ENCODE measurements at regions not wholly inside any gene's neighbourhood (a gene's known extent, or its start where the extent isn't known, plus 50 kb on each side); places are given as distances from the start of the nearest gene placed in this dataset.

DNA sequence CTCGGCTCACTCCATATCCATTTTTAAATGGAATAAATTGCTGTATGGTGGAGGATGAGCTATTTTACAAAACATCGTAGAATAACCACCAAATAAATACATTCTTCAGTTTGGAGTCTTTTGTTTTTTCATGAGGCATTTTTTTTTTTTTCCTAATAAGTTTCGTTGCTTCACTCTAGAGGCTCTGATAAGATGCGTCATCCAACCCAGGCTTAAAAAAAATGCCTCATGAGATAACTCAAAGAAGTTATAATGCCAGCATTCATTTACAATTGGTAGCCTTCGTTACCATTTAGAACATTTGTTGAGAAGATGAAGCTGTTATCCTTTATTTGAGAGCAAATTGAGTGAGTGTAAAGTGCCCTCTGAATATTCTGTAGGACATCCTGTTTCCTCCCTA is 172.2 kb upstream of the CENPE start:
- DNase-seq (ENCODE audit: low spot score), result no peak
- no peaks in the 10 kb centered on the region for H3K36me3 ChIP-seq (ENCODE audit: insufficient read depth)
- no peak overlapping the region for H3K27ac ChIP-seq (ENCODE audit: low read depth)
- H2AFZ ChIP-seq, result peak overlapping the region; percentile 4; the same call in 1 of the 2 replicates
- peaks cover 14% of the 10 kb centered on the region for H3K9me2 ChIP-seq (ENCODE audit: insufficient read depth)
- TF ChIP-seq, protein P1, sequence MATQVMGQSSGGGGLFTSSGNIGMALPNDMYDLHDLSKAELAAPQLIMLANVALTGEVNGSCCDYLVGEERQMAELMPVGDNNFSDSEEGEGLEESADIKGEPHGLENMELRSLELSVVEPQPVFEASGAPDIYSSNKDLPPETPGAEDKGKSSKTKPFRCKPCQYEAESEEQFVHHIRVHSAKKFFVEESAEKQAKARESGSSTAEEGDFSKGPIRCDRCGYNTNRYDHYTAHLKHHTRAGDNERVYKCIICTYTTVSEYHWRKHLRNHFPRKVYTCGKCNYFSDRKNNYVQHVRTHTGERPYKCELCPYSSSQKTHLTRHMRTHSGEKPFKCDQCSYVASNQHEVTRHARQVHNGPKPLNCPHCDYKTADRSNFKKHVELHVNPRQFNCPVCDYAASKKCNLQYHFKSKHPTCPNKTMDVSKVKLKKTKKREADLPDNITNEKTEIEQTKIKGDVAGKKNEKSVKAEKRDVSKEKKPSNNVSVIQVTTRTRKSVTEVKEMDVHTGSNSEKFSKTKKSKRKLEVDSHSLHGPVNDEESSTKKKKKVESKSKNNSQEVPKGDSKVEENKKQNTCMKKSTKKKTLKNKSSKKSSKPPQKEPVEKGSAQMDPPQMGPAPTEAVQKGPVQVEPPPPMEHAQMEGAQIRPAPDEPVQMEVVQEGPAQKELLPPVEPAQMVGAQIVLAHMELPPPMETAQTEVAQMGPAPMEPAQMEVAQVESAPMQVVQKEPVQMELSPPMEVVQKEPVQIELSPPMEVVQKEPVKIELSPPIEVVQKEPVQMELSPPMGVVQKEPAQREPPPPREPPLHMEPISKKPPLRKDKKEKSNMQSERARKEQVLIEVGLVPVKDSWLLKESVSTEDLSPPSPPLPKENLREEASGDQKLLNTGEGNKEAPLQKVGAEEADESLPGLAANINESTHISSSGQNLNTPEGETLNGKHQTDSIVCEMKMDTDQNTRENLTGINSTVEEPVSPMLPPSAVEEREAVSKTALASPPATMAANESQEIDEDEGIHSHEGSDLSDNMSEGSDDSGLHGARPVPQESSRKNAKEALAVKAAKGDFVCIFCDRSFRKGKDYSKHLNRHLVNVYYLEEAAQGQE (IDR thresholded peaks at IDR 0.05; ENCODE audit: unreplicated experiment), result no peak
- TF ChIP-seq STAT1 (IDR thresholded peaks at IDR 0.05; ENCODE audit: unreplicated experiment) (no peak), JUNB (IDR thresholded peaks at IDR 0.05; ENCODE audit: unreplicated experiment) (no peak), EZH2 (IDR thresholded peaks at IDR 0.05; ENCODE audit: low read depth, unreplicated experiment) (no peak), CREB1 (CRISPR knock-in tag; IDR thresholded peaks at IDR 0.05; ENCODE audit: low read depth) (no peak), EZH2phosphoT487 (IDR thresholded peaks at IDR 0.05; ENCODE audit: unreplicated experiment) (no peak), POLR2AphosphoS5 (IDR thresholded peaks at IDR 0.05; ENCODE audit: low read depth) (no peak), ZNF114 (CRISPR knock-in tag; IDR thresholded peaks at IDR 0.05) (no peak), NANOG (IDR thresholded peaks at IDR 0.05; ENCODE audit: borderline replicate concordance) (no peak), ZNF331 (CRISPR knock-in tag; IDR thresholded peaks at IDR 0.05; ENCODE audit: low read depth) (no peak)
- TF ChIP-seq, protein P2, sequence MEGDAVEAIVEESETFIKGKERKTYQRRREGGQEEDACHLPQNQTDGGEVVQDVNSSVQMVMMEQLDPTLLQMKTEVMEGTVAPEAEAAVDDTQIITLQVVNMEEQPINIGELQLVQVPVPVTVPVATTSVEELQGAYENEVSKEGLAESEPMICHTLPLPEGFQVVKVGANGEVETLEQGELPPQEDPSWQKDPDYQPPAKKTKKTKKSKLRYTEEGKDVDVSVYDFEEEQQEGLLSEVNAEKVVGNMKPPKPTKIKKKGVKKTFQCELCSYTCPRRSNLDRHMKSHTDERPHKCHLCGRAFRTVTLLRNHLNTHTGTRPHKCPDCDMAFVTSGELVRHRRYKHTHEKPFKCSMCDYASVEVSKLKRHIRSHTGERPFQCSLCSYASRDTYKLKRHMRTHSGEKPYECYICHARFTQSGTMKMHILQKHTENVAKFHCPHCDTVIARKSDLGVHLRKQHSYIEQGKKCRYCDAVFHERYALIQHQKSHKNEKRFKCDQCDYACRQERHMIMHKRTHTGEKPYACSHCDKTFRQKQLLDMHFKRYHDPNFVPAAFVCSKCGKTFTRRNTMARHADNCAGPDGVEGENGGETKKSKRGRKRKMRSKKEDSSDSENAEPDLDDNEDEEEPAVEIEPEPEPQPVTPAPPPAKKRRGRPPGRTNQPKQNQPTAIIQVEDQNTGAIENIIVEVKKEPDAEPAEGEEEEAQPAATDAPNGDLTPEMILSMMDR (conservative IDR thresholded peaks at IDR 0.05; ENCODE audit: low read depth in 2 of 2), result no peak
- TF ChIP-seq, protein P3, sequence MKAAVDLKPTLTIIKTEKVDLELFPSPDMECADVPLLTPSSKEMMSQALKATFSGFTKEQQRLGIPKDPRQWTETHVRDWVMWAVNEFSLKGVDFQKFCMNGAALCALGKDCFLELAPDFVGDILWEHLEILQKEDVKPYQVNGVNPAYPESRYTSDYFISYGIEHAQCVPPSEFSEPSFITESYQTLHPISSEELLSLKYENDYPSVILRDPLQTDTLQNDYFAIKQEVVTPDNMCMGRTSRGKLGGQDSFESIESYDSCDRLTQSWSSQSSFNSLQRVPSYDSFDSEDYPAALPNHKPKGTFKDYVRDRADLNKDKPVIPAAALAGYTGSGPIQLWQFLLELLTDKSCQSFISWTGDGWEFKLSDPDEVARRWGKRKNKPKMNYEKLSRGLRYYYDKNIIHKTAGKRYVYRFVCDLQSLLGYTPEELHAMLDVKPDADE (IDR thresholded peaks at IDR 0.05), result no peak
- TF ChIP-seq, protein P4, sequence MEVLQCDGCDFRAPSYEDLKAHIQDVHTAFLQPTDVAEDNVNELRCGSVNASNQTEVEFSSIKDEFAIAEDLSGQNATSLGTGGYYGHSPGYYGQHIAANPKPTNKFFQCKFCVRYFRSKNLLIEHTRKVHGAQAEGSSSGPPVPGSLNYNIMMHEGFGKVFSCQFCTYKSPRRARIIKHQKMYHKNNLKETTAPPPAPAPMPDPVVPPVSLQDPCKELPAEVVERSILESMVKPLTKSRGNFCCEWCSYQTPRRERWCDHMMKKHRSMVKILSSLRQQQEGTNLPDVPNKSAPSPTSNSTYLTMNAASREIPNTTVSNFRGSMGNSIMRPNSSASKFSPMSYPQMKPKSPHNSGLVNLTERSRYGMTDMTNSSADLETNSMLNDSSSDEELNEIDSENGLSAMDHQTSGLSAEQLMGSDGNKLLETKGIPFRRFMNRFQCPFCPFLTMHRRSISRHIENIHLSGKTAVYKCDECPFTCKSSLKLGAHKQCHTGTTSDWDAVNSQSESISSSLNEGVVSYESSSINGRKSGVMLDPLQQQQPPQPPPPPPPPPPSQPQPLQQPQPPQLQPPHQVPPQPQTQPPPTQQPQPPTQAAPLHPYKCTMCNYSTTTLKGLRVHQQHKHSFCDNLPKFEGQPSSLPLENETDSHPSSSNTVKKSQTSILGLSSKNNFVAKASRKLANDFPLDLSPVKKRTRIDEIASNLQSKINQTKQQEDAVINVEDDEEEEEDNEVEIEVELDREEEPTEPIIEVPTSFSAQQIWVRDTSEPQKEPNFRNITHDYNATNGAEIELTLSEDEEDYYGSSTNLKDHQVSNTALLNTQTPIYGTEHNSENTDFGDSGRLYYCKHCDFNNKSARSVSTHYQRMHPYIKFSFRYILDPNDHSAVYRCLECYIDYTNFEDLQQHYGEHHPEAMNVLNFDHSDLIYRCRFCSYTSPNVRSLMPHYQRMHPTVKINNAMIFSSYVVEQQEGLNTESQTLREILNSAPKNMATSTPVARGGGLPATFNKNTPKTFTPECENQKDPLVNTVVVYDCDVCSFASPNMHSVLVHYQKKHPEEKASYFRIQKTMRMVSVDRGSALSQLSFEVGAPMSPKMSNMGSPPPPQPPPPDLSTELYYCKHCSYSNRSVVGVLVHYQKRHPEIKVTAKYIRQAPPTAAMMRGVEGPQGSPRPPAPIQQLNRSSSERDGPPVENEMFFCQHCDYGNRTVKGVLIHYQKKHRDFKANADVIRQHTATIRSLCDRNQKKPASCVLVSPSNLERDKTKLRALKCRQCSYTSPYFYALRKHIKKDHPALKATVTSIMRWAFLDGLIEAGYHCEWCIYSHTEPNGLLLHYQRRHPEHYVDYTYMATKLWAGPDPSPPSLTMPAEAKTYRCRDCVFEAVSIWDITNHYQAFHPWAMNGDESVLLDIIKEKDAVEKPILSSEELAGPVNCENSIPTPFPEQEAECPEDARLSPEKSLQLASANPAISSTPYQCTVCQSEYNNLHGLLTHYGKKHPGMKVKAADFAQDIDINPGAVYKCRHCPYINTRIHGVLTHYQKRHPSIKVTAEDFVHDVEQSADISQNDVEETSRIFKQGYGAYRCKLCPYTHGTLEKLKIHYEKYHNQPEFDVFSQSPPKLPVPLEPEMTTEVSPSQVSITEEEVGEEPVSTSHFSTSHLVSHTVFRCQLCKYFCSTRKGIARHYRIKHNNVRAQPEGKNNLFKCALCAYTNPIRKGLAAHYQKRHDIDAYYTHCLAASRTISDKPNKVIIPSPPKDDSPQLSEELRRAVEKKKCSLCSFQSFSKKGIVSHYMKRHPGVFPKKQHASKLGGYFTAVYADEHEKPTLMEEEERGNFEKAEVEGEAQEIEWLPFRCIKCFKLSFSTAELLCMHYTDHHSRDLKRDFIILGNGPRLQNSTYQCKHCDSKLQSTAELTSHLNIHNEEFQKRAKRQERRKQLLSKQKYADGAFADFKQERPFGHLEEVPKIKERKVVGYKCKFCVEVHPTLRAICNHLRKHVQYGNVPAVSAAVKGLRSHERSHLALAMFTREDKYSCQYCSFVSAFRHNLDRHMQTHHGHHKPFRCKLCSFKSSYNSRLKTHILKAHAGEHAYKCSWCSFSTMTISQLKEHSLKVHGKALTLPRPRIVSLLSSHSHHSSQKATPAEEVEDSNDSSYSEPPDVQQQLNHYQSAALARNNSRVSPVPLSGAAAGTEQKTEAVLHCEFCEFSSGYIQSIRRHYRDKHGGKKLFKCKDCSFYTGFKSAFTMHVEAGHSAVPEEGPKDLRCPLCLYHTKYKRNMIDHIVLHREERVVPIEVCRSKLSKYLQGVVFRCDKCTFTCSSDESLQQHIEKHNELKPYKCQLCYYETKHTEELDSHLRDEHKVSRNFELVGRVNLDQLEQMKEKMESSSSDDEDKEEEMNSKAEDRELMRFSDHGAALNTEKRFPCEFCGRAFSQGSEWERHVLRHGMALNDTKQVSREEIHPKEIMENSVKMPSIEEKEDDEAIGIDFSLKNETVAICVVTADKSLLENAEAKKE (CRISPR knock-in tag; IDR thresholded peaks at IDR 0.05), result no peak
- Mint-ChIP-seq H3K4me3 (no peak overlapping the region), H3K9me3 (no peaks in the 10 kb centered on the region), H3K4me1 (peaks cover 15% of the 10 kb centered on the region; the same call in 2 of the 3 replicates), H3K27me3 (ENCODE audit: insufficient read depth, low read depth, poor library complexity) (peaks cover 4% of the 10 kb centered on the region), H3K36me3 (ENCODE audit: low read depth) (peaks cover 7% of the 10 kb centered on the region; the same call in 2 of the 3 replicates), H3K27ac (no peak overlapping the region; the same call in 1 of the 2 replicates)
- no peaks in the 10 kb centered on the region for H4K20me1 ChIP-seq (replicated peaks; ENCODE audit: insufficient read depth)
- H3K79me2 ChIP-seq (replicated peaks; ENCODE audit: insufficient read depth), result no peaks in the 10 kb centered on the region
- ATAC-seq, result no peak
- no peaks in the 10 kb centered on the region for H3K27me3 ChIP-seq (ENCODE audit: insufficient read depth)
- no peak overlapping the region for H3K4me3 ChIP-seq
- H3K4me2 ChIP-seq, result no peak overlapping the region
- peaks cover 18% of the 10 kb centered on the region for H3K4me1 ChIP-seq (ENCODE audit: insufficient read depth)
- H3F3A ChIP-seq (replicated peaks; ENCODE audit: low read depth), result no peaks in the 10 kb centered on the region
